LNCaP clone FGC (cell line): ENCODE measurements at regions not wholly inside any gene's neighbourhood (a gene's known extent, or its start where the extent isn't known, plus 50 kb on each side); places are given as distances from the start of the nearest gene placed in this dataset.
A peak's percentile ranks its signal among the peaks of the same experiment; 100 is the strongest.

Experiments used
- DNase-seq: peaks from one replicate; pipeline ENCODE4 v3.0.0-alpha.2; 2011; ENCODE audit warnings: low read depth
- H3K4me3 ChIP-seq: 2 replicates; pipeline ENCODE4 v1.5.1; 2011; ENCODE audit warnings: mild to moderate bottlenecking, low read depth, low read length, control low read depth
- CTCF ChIP-seq: IDR thresholded peaks from 2 replicates; pipeline ENCODE4 v1.5.1; 2012; ENCODE audit warnings: mild to moderate bottlenecking; ENCODE audit not compliant: control insufficient read depth, insufficient read depth; ENCODE audit errors: extremely low read depth

- DNase-seq, result no peak
- H3K4me3 ChIP-seq, result no peak overlapping the region
- no peak for TF ChIP-seq CTCF
These were observed 376.5 kb downstream of the TMEM182 start for GRCh38 chr2:103138123-103138901.

GRCh38 chr2:103139628-103140268 is 377.9 kb downstream of the TMEM182 start:
- DNase-seq, result peak; percentile 13
- H3K4me3 ChIP-seq, result no peak overlapping the region
- no peak for TF ChIP-seq CTCF

GRCh38 chr2:103144837-103145236 is 383.0 kb downstream of the TMEM182 start:
- TF ChIP-seq CTCF, result no peak
- H3K4me3 ChIP-seq, result no peak overlapping the region
- DNase-seq, result no peak

- no peak for DNase-seq
- H3K4me3 ChIP-seq, result no peak overlapping the region
- TF ChIP-seq CTCF, result no peak
These were observed 383.9 kb downstream of the TMEM182 start for GRCh38 chr2:103145739-103146138.

GRCh38 chr2:103151046-103151445 is 389.2 kb downstream of the TMEM182 start:
- no peak for DNase-seq
- H3K4me3 ChIP-seq, result no peak overlapping the region
- TF ChIP-seq CTCF, result no peak

GRCh38 chr2:103152556-103152955 is 390.7 kb downstream of the TMEM182 start:
- no peak for TF ChIP-seq CTCF
- DNase-seq, result no peak
- no peak overlapping the region for H3K4me3 ChIP-seq
